Kidney epithelial cell (primary cell): ENCODE measurements at regions not wholly inside any gene's neighbourhood (a gene's known extent, or its start where the extent isn't known, plus 50 kb on each side); places are given as distances from the start of the nearest gene placed in this dataset.

Experiments used
- DNase-seq: peaks from one replicate; pipeline ENCODE4 v3.0.0-alpha.2; 2010; ENCODE audit warnings: low read depth
- H3K27me3 ChIP-seq: 2 replicates; pipeline ENCODE4 v1.6.0; 2011; ENCODE audit warnings: low read length; ENCODE audit not compliant: control insufficient read depth, insufficient read depth
- H3K36me3 ChIP-seq: 2 replicates; pipeline ENCODE4 v1.5.1; 2011; ENCODE audit warnings: low read length; ENCODE audit not compliant: control insufficient read depth, insufficient read depth
- H3K4me3 ChIP-seq: 2 replicates; pipeline ENCODE4 v1.5.1; 2011; ENCODE audit warnings: low read depth, mild to moderate bottlenecking, control low read depth, low read length
- CTCF ChIP-seq: IDR thresholded peaks from 2 replicates; pipeline ENCODE4 v1.5.1; 2011; ENCODE audit warnings: mild to moderate bottlenecking, moderate library complexity, low read length, control low read depth, inconsistent platforms; ENCODE audit not compliant: insufficient read depth, poor library complexity, severe bottlenecking

- no peak for TF ChIP-seq CTCF
- H3K36me3 ChIP-seq, result no peaks in the 10 kb centered on the region
- peaks cover 6% of the 10 kb centered on the region for H3K27me3 ChIP-seq
- H3K4me3 ChIP-seq, result no peak overlapping the region
- DNase-seq, result no peak
Measured at GRCh38 chr1:230548997-230549396, 93.3 kb upstream of the COG2 start.

GRCh38 chr1:230548357-230548756 is 93.9 kb upstream of the COG2 start:
- peaks cover 6% of the 10 kb centered on the region for H3K27me3 ChIP-seq

GRCh38 chr1:230545181-230545580 is 97.1 kb upstream of the COG2 start:
- no peak for TF ChIP-seq CTCF
- DNase-seq, result no peak
- peaks cover 6% of the 10 kb centered on the region for H3K27me3 ChIP-seq
- no peak overlapping the region for H3K4me3 ChIP-seq
- no peaks in the 10 kb centered on the region for H3K36me3 ChIP-seq

More at GRCh38 chr1:230548357-230548756, 93.9 kb upstream of the COG2 start:
- no peak for DNase-seq
- H3K36me3 ChIP-seq, result no peaks in the 10 kb centered on the region
- H3K4me3 ChIP-seq, result no peak overlapping the region
- no peak for TF ChIP-seq CTCF

- H3K4me3 ChIP-seq, result no peak overlapping the region
- H3K27me3 ChIP-seq, result peaks cover 3% of the 10 kb centered on the region
- H3K36me3 ChIP-seq, result no peaks in the 10 kb centered on the region
- DNase-seq, result no peak
- no peak for TF ChIP-seq CTCF
Measured at GRCh38 chr1:230544758-230545157, 97.5 kb upstream of the COG2 start.

- DNase-seq, result no peak
- H3K27me3 ChIP-seq, result no peaks in the 10 kb centered on the region
- TF ChIP-seq CTCF, result no peak
Measured at GRCh38 chr1:230543085-230543484, 99.2 kb upstream of the COG2 start.

GRCh38 chr1:230542681-230543080 is 99.6 kb upstream of the COG2 start:
- no peak for DNase-seq
- Histone ChIP-seq H3K27me3 (no peaks in the 10 kb centered on the region), H3K4me3 (no peak overlapping the region), H3K36me3 (no peaks in the 10 kb centered on the region)
- TF ChIP-seq CTCF, result no peak

More at GRCh38 chr1:230543085-230543484, 99.2 kb upstream of the COG2 start:
- Histone ChIP-seq H3K4me3 (no peak overlapping the region), H3K36me3 (no peaks in the 10 kb centered on the region)
